Aorta (tissue), 5 donors: ENCODE measurements at regions not wholly inside any gene's neighbourhood (a gene's known extent, or its start where the extent isn't known, plus 50 kb on each side); places are given as distances from the start of the nearest gene placed in this dataset.

Experiments
- ATAC-seq: fragments of 200-7000 bp; cut with Tn5 transposase; one replicate; pipeline ENCODE4 v1.9.1; 2022; ENCODE audit warnings: moderate library complexity; ENCODE audit not compliant: low FRiP score
- DNase-seq, 2 donors: peaks; one replicate each; pipeline ENCODE4 v3.0.0-alpha.2; 2020
- H3K27ac ChIP-seq, 2 donors: one replicate each; pipeline ENCODE4 v1.5.1; 2013; ENCODE audit warnings: low read length in 2 of 2, mild to moderate bottlenecking in 2 of 2, moderate library complexity in 2 of 2, control low read depth in 1 of 2, inconsistent platforms in 1 of 2, low read depth in 1 of 2
- H3K27me3 ChIP-seq, 2 donors: one replicate each; pipeline ENCODE4 v1.6.1; 2013; ENCODE audit warnings: control low read depth in 1 of 2, low read length in 1 of 2, mild to moderate bottlenecking in 1 of 2, moderate library complexity in 1 of 2; ENCODE audit not compliant: insufficient read depth in 2 of 2, control insufficient read depth in 1 of 2
- H3K36me3 ChIP-seq, 2 donors: one replicate each; pipeline ENCODE4 v1.6.1; 2013; ENCODE audit warnings: control low read depth in 1 of 2, low read length in 1 of 2, mild to moderate bottlenecking in 1 of 2; ENCODE audit not compliant: insufficient read depth in 2 of 2, control insufficient read depth in 1 of 2
- H3K4me1 ChIP-seq, 2 donors: one replicate each; pipeline ENCODE4 v1.6.1; 2013; ENCODE audit warnings: low read length in 2 of 2, control low read depth in 1 of 2, mild to moderate bottlenecking in 1 of 2, moderate library complexity in 1 of 2; ENCODE audit not compliant: insufficient read depth in 2 of 2, control insufficient read depth in 1 of 2
- H3K4me3 ChIP-seq, 2 donors: one replicate each; pipeline ENCODE4 v1.5.1; 2013; ENCODE audit warnings: low read length in 2 of 2, control low read depth in 1 of 2, mild to moderate bottlenecking in 1 of 2
- H3K9me3 ChIP-seq: one replicate; pipeline ENCODE4 v1.6.1; 2013; ENCODE audit warnings: mild to moderate bottlenecking, low read length; ENCODE audit not compliant: control insufficient read depth
- WGBS, 2 donors: extraction: QIAGEN DNeasy Blood & Tissue Kit; methylation state at CpG; one replicate each; pipeline ENCODE4 v1.1.7; 2013; 5-methylcytosine and 5-hydroxymethylcytosine counted together
- intact Hi-C, 2 donors: fragments of 100-400 bp; cut with DNase I; formaldehyde crosslinking; loops; one replicate each; pipeline versions ENCODE4 v1.14.2 to v1.15.0; 2022
- donor health status: healthy with polysubstance abuse.
- donor health status: Bipolar disorder and iron deficiency.
- donor health status: DM: no; HTN: no; CAD: no.
- donor health status: DM: no; HTN: no; CAD: no.
- donor health status: DM: yes; HTN: yes; CAD: no.

DNA sequence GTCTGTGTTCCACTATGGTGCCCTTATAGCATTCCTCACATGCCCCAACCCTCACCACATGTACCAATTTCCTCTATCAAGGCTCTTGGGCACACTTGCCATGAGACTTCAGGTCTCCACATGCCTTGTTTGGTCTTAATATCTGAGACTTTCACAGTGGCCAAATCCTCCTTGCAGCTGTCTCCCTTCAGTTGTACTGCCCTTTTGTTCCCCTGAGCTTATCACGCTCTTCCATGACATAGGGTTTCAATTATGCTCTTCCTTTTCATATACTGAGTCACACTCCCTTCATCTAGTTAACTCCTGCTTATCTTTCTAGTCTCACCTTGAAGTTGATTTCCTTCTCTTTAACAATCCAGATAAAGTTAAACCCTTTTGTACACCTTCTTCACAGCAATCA is 212.9 kb downstream of the PDHA2 start:
- Histone ChIP-seq H3K27me3 (no peaks in the 10 kb centered on the region), H3K9me3 (peaks cover 2% of the 10 kb centered on the region), H3K4me3 (no peak overlapping the region), H3K36me3 (no peaks in the 10 kb centered on the region), H3K27ac (no peak overlapping the region), H3K4me1 (no peaks in the 10 kb centered on the region)
- intact Hi-C loops = no loop called here
- DNase-seq (no peak), ATAC-seq (no peak)
- WGBS, 2 donors = 96 to 99% methylated on average over 1 of the region's 1 CpG

DNA sequence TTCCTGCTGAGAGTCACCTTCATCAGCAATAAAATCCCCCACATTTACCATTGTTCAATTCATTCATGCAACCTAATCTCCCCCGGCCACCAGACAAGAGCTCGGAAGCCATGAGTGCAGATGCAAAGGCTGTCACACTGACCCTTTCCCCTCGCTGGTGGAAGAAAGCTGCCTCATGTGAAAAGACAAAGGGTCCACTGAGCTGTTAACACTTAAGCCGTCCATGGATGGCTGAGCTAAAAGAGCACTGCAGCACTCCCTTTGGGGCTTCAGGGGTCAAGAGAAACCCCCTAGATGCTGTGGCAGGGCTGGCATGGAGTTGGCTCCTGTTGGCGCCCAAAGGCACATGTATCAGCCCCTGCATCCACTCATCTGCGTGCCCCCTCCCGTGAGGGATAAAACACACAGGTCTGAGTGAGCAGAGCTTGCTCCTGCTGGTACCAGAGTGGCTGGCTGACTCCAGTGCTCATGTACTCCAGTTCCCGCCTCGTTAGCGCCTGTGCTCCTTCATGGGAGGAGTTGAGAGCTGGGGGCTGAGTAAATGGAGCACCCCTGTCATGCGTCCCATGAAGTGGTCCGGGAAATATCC is 216.5 kb downstream of the PDHA2 start:
- no peaks in the 10 kb centered on the region for H3K27me3 ChIP-seq
- H3K4me3 ChIP-seq = no peak overlapping the region
- intact Hi-C loops = no loop called here
- DNase-seq = no peak
- peaks cover 2% of the 10 kb centered on the region for H3K9me3 ChIP-seq
- H3K27ac ChIP-seq = no peak overlapping the region
- WGBS, 2 donors = 93% methylated on average over 12 of the region's 12 CpGs
- no peaks in the 10 kb centered on the region for H3K36me3 ChIP-seq
- no peaks in the 10 kb centered on the region for H3K4me1 ChIP-seq
- no peak for ATAC-seq

DNA sequence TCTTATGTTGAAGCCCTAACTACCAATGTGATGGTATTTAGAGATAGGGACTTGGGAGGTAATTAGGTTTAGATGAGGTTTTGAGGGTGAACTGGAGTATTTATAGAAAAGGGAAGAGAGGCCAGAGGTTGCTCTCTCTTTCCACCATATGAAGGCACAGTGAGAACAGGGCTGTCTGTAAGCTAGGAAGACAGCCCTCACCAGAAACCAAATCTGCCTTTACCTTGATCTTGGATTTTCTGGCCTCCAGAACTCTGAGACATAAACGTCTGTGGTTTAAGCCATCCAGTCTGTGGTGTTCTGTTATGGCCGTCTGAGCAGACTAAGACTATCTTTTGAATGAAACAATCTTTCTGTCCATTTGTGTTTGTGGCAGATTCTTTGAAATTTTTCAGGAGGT is 223.7 kb downstream of the PDHA2 start:
- Histone ChIP-seq H3K9me3 (no peaks in the 10 kb centered on the region), H3K4me3 (no peak overlapping the region), H3K27me3 (no peaks in the 10 kb centered on the region), H3K36me3 (no peaks in the 10 kb centered on the region), H3K27ac (no peak overlapping the region), H3K4me1 (no peaks in the 10 kb centered on the region)
- DNase-seq (no peak), ATAC-seq (no peak)
- WGBS, 2 donors = 46 to 49% methylated on average over 2 of the region's 2 CpGs
- intact Hi-C loops = no loop called here

DNA sequence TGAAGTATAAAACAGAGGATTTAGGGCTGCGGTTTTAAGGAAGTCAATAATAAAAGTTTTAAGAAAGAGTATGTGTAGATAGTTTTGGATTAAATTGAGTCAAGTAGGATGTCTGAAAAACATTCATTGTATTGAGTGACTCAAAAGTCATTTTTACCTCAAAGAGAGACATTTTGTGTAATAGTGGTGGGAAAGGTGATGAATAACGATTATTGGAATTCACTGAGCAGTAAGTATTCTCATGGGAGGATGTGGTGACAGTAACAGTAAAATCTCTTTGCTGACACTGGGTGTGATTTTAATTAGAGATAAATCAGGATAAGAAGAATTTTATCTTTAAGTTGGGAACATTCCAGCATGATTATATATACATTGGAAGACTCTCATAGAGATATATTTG is 233.6 kb downstream of the PDHA2 start:
- Histone ChIP-seq H3K4me3 (no peak overlapping the region), H3K36me3 (no peaks in the 10 kb centered on the region), H3K9me3 (no peaks in the 10 kb centered on the region), H3K27ac (no peak overlapping the region), H3K27me3 (no peaks in the 10 kb centered on the region), H3K4me1 (no peaks in the 10 kb centered on the region)
- 87 to 88% methylated on average over 2 of the region's 2 CpGs for WGBS, 2 donors
- DNase-seq (no peak), ATAC-seq (no peak)
- intact Hi-C loops = no loop called here

DNA sequence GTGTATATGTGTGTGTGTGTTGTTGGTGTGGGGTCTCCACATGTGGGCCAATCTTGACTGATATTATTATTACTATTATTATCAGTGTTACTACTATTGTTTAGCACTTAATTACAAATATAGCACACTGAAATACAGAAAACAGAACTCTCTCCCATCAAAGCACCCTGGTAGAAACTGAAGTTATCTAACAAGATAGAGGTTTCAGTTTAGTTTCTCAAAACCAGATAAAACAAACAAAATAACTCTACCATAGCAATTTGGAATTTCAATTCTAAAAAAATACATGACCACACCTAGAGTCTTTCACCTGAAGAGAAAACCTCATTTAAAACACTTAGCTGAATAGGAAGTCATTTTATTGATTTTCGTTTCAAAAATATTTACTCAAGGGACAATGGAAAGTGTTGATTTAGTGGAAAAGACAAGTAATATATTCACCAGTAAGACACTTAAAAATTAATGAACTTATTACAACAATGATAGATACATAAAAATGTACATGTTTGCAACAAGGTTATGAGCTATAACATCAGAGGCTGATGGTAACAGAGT is 252.3 kb downstream of the PDHA2 start:
- intact Hi-C loops = no loop called here
- DNase-seq = no peak

DNA sequence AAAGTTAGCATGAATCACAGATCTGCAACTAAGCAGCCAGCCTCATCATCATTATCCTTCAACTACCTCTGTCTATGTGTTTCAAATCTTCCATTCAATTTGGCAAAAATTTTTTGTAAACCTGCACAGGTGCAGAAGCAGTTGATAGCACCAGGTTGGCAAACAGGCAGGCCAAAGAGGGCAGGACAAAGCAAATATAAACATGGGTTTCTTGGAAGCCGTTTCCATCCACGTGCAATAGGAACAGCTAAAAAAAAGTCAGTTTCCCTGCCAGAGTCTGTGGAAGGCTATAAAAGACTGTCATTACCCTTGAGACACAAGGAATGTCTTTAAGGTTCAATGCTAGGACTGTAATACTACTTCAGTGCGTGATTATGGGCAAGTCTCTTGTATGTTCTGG is 253.2 kb downstream of the PDHA2 start:
- ATAC-seq (no peak), DNase-seq (no peak)
- no peaks in the 10 kb centered on the region for H3K4me1 ChIP-seq
- H3K4me3 ChIP-seq = no peak overlapping the region
- no peaks in the 10 kb centered on the region for H3K36me3 ChIP-seq
- no peaks in the 10 kb centered on the region for H3K27me3 ChIP-seq
- WGBS, 2 donors = 17% methylated on average over 3 of the region's 3 CpGs
- H3K9me3 ChIP-seq = peaks cover 3% of the 10 kb centered on the region
- no peak overlapping the region for H3K27ac ChIP-seq
- intact Hi-C loops = no loop called here

More for the DNA sequence above, 252.3 kb downstream of the PDHA2 start:
- Histone ChIP-seq H3K36me3 (no peaks in the 10 kb centered on the region), H3K4me3 (no peak overlapping the region), H3K9me3 (peaks cover 3% of the 10 kb centered on the region), H3K4me1 (no peaks in the 10 kb centered on the region), H3K27ac (no peak overlapping the region), H3K27me3 (no peaks in the 10 kb centered on the region)
- 83 to 91% methylated on average over 1 of the region's 1 CpG for WGBS, 2 donors
- ATAC-seq = no peak

DNA sequence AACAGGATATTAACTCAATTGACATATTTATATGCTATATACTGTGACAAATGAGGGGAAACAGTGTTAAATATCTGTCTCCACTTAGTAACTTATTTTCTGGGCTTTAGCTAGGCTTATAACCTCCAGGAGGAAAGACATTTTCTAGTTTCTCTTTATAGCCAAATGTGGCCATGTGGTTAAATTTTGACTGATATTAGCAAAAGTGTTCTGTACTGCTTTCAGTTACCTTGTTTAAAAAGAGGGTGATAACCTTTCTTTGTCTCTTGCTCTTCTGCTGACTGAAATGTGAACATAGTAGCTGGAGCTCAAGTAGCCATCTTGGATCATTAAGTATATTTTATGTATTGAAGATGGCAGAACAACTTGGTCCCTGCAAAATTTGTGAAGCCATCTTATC is 253.7 kb downstream of the PDHA2 start:
- Histone ChIP-seq H3K4me1 (no peaks in the 10 kb centered on the region), H3K4me3 (no peak overlapping the region), H3K27ac (no peak overlapping the region), H3K27me3 (no peaks in the 10 kb centered on the region), H3K36me3 (no peaks in the 10 kb centered on the region), H3K9me3 (peaks cover 3% of the 10 kb centered on the region)
- intact Hi-C loops = no loop called here
- ATAC-seq (no peak), DNase-seq (no peak)

DNA sequence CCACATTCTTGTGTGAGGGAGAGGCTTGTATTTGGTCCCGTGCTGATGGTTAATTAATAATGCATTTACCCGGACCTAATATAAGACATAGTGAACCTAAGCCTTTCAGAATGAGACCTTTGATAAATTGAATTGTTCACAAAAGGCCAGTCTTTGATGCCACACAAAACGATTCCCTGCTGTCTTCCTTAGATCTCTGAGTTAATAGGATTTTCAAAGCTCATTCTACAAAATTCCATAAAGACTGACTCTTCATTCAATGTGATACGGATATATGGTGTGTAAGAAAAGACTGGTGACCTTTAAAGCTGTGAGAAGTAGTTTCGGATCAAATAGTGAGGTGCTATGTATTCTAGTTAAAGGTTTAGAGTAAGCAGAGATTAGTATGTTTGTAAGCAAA is 254.3 kb downstream of the PDHA2 start:
- intact Hi-C loops = no loop called here
- H3K4me3 ChIP-seq = no peak overlapping the region
- no peaks in the 10 kb centered on the region for H3K27me3 ChIP-seq
- 90 to 94% methylated on average over 5 of the region's 5 CpGs for WGBS, 2 donors
- DNase-seq (no peak), ATAC-seq (no peak)
- no peak overlapping the region for H3K27ac ChIP-seq
- H3K4me1 ChIP-seq = no peaks in the 10 kb centered on the region
- peaks cover 3% of the 10 kb centered on the region for H3K9me3 ChIP-seq
- no peaks in the 10 kb centered on the region for H3K36me3 ChIP-seq

DNA sequence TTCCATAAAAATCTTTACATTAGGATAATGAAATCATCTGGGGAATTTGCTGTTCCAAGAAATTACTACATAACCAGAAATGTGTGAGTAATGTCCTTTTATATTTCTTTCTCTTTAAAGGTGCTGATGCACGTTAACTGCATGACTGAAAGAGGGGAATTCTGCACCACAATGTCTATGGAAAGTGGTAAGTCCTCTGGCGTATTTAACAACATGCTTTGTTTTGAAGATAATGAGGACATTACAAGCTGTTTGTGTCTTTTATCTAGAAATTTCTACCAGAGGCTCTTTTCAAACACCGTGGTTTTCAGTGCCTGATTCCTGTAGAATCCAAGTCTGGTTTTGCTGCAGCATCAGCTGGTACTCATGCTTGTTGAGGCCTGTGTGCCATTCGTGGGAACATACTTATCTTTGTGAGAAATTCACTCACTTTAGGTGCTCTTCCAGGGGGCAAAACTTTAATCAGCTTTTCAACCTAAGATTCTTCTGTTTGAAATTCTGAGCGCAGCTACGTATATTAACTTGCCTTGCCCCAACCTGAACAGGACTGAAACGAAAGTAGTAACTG is 257.2 kb downstream of the PDHA2 start:
- H3K4me1 ChIP-seq = no peaks in the 10 kb centered on the region
- 61 to 64% methylated on average over 7 of the region's 7 CpGs for WGBS, 2 donors
- no peak for ATAC-seq
- no peak overlapping the region for H3K27ac ChIP-seq
- H3K36me3 ChIP-seq = no peaks in the 10 kb centered on the region
- no peaks in the 10 kb centered on the region for H3K9me3 ChIP-seq
- DNase-seq = no peak
- no peaks in the 10 kb centered on the region for H3K27me3 ChIP-seq
- intact Hi-C loops = no loop called here
- no peak overlapping the region for H3K4me3 ChIP-seq
